H9 (cell line): ENCODE measurements at regions not wholly inside any gene's neighbourhood (a gene's known extent, or its start where the extent isn't known, plus 50 kb on each side); places are given as distances from the start of the nearest gene placed in this dataset.

Source experiments
- DNase-seq: peaks from one replicate; pipeline ENCODE4 v3.0.0-alpha.2; 2017
- H2AFZ ChIP-seq: one replicate; pipeline ENCODE4 v1.6.1; 2013; ENCODE audit warnings: mild to moderate bottlenecking, low read length, control low read depth, moderate library complexity
- H2AK5ac ChIP-seq: 2 replicates; pipeline ENCODE4 v1.6.1; 2013; ENCODE audit warnings: low read length, control low read depth, mixed read lengths; ENCODE audit not compliant: insufficient read length
- H2BK120ac ChIP-seq: one replicate; pipeline ENCODE4 v1.6.1; 2013; ENCODE audit warnings: low read depth, mild to moderate bottlenecking, low read length, control low read depth, inconsistent platforms; ENCODE audit not compliant: poor library complexity, severe bottlenecking
- H2BK12ac ChIP-seq: 2 replicates; pipeline ENCODE4 v1.6.1; 2013; ENCODE audit warnings: low read length, control low read depth, mixed read lengths, low read depth; ENCODE audit not compliant: insufficient read length
- H2BK15ac ChIP-seq: 2 replicates; pipeline ENCODE4 v1.6.1; 2013; ENCODE audit warnings: low read depth, low read length, control low read depth
- H2BK20ac ChIP-seq: one replicate; pipeline ENCODE4 v1.6.1; 2013; ENCODE audit warnings: low read depth, mild to moderate bottlenecking, low read length, control low read depth, inconsistent platforms; ENCODE audit not compliant: poor library complexity, severe bottlenecking
- H2BK5ac ChIP-seq: 2 replicates; pipeline ENCODE4 v1.6.1; 2013; ENCODE audit warnings: low read length, control low read depth, mixed read lengths; ENCODE audit not compliant: insufficient read length
- H3K14ac ChIP-seq: 2 replicates; pipeline ENCODE4 v1.6.1; 2013; ENCODE audit warnings: low read length, control low read depth; ENCODE audit not compliant: insufficient read depth
- H3K18ac ChIP-seq: 2 replicates; pipeline ENCODE4 v1.6.1; 2013; ENCODE audit warnings: low read depth, mild to moderate bottlenecking, mixed read lengths, low read length, control low read depth; ENCODE audit not compliant: insufficient read length
- H3K23ac ChIP-seq: 2 replicates; pipeline ENCODE4 v1.6.1; 2013; ENCODE audit warnings: low read length, control low read depth, mixed read lengths, low read depth; ENCODE audit not compliant: insufficient read length
- H3K23me2 ChIP-seq: 2 replicates; pipeline ENCODE4 v1.6.1; 2013; ENCODE audit warnings: low read depth, mild to moderate bottlenecking, mixed read lengths, low read length, control low read depth; ENCODE audit not compliant: insufficient read length, poor library complexity, severe bottlenecking
- H3K27ac ChIP-seq: 2 replicates; pipeline ENCODE4 v1.5.1; 2013; ENCODE audit warnings: low read length, control low read depth, mixed read lengths, low read depth; ENCODE audit not compliant: insufficient read length
- H3K27me3 ChIP-seq: 2 replicates; pipeline ENCODE4 v1.6.1; 2013; ENCODE audit warnings: low read length, control low read depth, inconsistent platforms; ENCODE audit not compliant: insufficient read depth
- H3K4ac ChIP-seq: 2 replicates; pipeline ENCODE4 v1.6.1; 2013; ENCODE audit warnings: low read depth, mild to moderate bottlenecking, control low read depth, inconsistent platforms, low read length, moderate library complexity
- H3K4me1 ChIP-seq: 2 replicates; pipeline ENCODE4 v1.6.1; 2013; ENCODE audit warnings: low read length, control low read depth, inconsistent platforms; ENCODE audit not compliant: insufficient read depth
- H3K4me2 ChIP-seq: 2 replicates; pipeline ENCODE4 v1.6.1; 2013; ENCODE audit warnings: low read length, control low read depth, mixed read lengths; ENCODE audit not compliant: insufficient read length, insufficient read depth
- H3K56ac ChIP-seq: 2 replicates; pipeline ENCODE4 v1.6.1; 2013; ENCODE audit warnings: low read depth, mild to moderate bottlenecking, mixed read lengths, low read length, control low read depth; ENCODE audit not compliant: insufficient read length
- H3K79me1 ChIP-seq: 2 replicates; pipeline ENCODE4 v1.6.1; 2013; ENCODE audit warnings: low read depth, mild to moderate bottlenecking, moderate library complexity, low read length, control low read depth, inconsistent platforms; ENCODE audit not compliant: insufficient read depth, poor library complexity, severe bottlenecking
- H3K79me2 ChIP-seq: 2 replicates; pipeline ENCODE4 v1.6.1; 2013; ENCODE audit warnings: low read length, control low read depth, inconsistent platforms; ENCODE audit not compliant: insufficient read depth
- H3K9ac ChIP-seq: 2 replicates; pipeline ENCODE4 v1.6.1; 2013; ENCODE audit warnings: low read length, control low read depth, mixed read lengths; ENCODE audit not compliant: insufficient read length; ENCODE audit errors: extremely low read depth
- H3K9me3 ChIP-seq: one replicate; pipeline ENCODE4 v1.6.1; 2013; ENCODE audit warnings: low read depth, low read length, inconsistent platforms; ENCODE audit not compliant: control insufficient read depth
- H3T11ph ChIP-seq: one replicate; pipeline ENCODE4 v1.6.1; 2013; ENCODE audit warnings: mild to moderate bottlenecking, low read length, control low read depth, inconsistent platforms
- H4K20me1 ChIP-seq: one replicate; pipeline ENCODE4 v1.6.1; 2013; ENCODE audit not compliant: control insufficient read depth, insufficient read length, insufficient read depth
- H4K5ac ChIP-seq: 2 replicates; pipeline ENCODE4 v1.6.1; 2013; ENCODE audit warnings: low read depth, mild to moderate bottlenecking, mixed read lengths, low read length, control low read depth; ENCODE audit not compliant: insufficient read length
- H4K8ac ChIP-seq: replicated peaks from 2 replicates; pipeline ENCODE4 v1.6.1; 2013; ENCODE audit warnings: low read length, control low read depth, mixed read lengths, low read depth; ENCODE audit not compliant: insufficient read length
- H4K91ac ChIP-seq: 2 replicates; pipeline ENCODE4 v1.6.1; 2013; ENCODE audit warnings: low read depth, mild to moderate bottlenecking, moderate library complexity, mixed read lengths, low read length, control low read depth; ENCODE audit not compliant: insufficient read length
- H3K27ac Mint-ChIP-seq, 3 experiments: 2 replicates in 2 of 3; 3 replicates in 1 of 3; pipeline ENCODE4 v1.8.0; 2020 to 2021; ENCODE audit warnings: mixed read lengths in 3 of 3, mild to moderate bottlenecking in 1 of 3, moderate library complexity in 1 of 3
- H3K27me3 Mint-ChIP-seq: 2 replicates; pipeline ENCODE4 v1.8.0; 2021; ENCODE audit warnings: low read depth, mild to moderate bottlenecking, moderate library complexity, mixed read lengths
- H3K36me3 Mint-ChIP-seq, 3 experiments: 2 replicates in 2 of 3; 3 replicates in 1 of 3; pipeline ENCODE4 v1.8.0; 2020 to 2021; ENCODE audit warnings: low read depth in 3 of 3, mixed read lengths in 3 of 3; ENCODE audit not compliant: insufficient read depth in 1 of 3
- H3K4me1 Mint-ChIP-seq, 2 experiments: 2 replicates each; pipeline ENCODE4 v1.8.0; 2020; ENCODE audit warnings: mixed read lengths in 2 of 2
- H3K4me3 Mint-ChIP-seq, 2 experiments: 2 replicates in 1 of 2; 3 replicates in 1 of 2; pipeline ENCODE4 v1.8.0; 2020 to 2021; ENCODE audit warnings: mild to moderate bottlenecking in 2 of 2, mixed read lengths in 2 of 2, moderate library complexity in 1 of 2
- H3K9me3 Mint-ChIP-seq, 2 experiments: 2 replicates in 1 of 2; 3 replicates in 1 of 2; pipeline ENCODE4 v1.8.0; 2020; ENCODE audit warnings: mild to moderate bottlenecking in 2 of 2, mixed read lengths in 2 of 2, moderate library complexity in 1 of 2
- WGBS: extraction: QIAGEN DNeasy Blood & Tissue Kit; methylation state at CpG from one replicate; pipeline ENCODE4 v1.1.7; 2013; ENCODE audit warnings: missing lambda C conversion rate, low lambda C conversion rate, mixed read lengths; ENCODE audit not compliant: insufficient read length; ENCODE audit errors: extremely low coverage; 5-methylcytosine and 5-hydroxymethylcytosine counted together
- TF ChIP-seq, protein P1 (sequence below): fragments of 200-600 bp; sonication (generic); conservative IDR thresholded peaks from 3 replicates; pipeline ENCODE4 v1.8.0; 2021; ENCODE audit warnings: antibody characterized with exemption, mild to moderate bottlenecking

DNA sequence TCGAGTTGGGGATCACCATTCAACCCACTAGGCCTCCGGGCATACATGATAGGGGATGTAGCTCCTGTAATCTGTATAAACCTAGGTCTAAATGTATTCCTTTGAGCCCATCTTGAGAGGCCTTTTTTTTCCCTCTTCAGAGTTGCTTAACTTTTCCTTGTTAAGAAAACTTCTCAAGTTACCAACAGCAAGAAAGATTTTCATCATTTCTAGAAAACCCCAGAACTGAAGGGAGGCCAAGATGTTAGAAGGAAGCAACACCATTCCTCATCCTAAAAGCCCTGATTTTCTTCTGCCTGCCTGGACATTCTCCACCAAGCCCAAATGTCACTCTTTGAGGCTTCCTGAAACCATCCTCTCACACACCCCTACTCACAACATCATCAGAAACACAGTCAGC is 79.4 kb downstream of the TMPRSS5 start:
- Histone ChIP-seq H3K79me2 (no peaks in the 10 kb centered on the region), H3K4me1 (peaks cover 15% of the 10 kb centered on the region; the same call in 1 of the 2 replicates)

More for the DNA sequence above, 79.4 kb downstream of the TMPRSS5 start:
- Mint-ChIP-seq H3K4me1 (peaks cover 30 to 41% of the 10 kb centered on the region in 2 experiments), H3K4me3 (no peak overlapping the region), H3K9me3 (no peaks in the 10 kb centered on the region; a peak in 2 of 5 replicates), H3K27ac (no peak overlapping the region), H3K36me3 (0 out of 7 replicates have a peak, but pooled peaks cover 0 to 3% (median 0%) of the 10 kb centered on the region in 3 experiments), H3K27me3 (peaks cover 71% of the 10 kb centered on the region)
- no peaks in the 10 kb centered on the region for H4K20me1 ChIP-seq
- H3K56ac ChIP-seq, result no peak overlapping the region
- H2AK5ac ChIP-seq, result no peak overlapping the region
- no peak overlapping the region for H2BK15ac ChIP-seq
- H3K9ac ChIP-seq, result no peak overlapping the region
- DNase-seq, result no peak
- H2BK5ac ChIP-seq, result no peak overlapping the region
- H2BK20ac ChIP-seq, result no peak overlapping the region
- no peaks in the 10 kb centered on the region for H3K23me2 ChIP-seq
- H3K9me3 ChIP-seq, result no peaks in the 10 kb centered on the region
- H3K79me1 ChIP-seq, result no peaks in the 10 kb centered on the region
- H4K91ac ChIP-seq, result no peak overlapping the region
- H2BK12ac ChIP-seq, result no peak overlapping the region
- H3K27me3 ChIP-seq, result no peaks in the 10 kb centered on the region; the same call in 1 of the 2 replicates
- TF ChIP-seq, protein P1, sequence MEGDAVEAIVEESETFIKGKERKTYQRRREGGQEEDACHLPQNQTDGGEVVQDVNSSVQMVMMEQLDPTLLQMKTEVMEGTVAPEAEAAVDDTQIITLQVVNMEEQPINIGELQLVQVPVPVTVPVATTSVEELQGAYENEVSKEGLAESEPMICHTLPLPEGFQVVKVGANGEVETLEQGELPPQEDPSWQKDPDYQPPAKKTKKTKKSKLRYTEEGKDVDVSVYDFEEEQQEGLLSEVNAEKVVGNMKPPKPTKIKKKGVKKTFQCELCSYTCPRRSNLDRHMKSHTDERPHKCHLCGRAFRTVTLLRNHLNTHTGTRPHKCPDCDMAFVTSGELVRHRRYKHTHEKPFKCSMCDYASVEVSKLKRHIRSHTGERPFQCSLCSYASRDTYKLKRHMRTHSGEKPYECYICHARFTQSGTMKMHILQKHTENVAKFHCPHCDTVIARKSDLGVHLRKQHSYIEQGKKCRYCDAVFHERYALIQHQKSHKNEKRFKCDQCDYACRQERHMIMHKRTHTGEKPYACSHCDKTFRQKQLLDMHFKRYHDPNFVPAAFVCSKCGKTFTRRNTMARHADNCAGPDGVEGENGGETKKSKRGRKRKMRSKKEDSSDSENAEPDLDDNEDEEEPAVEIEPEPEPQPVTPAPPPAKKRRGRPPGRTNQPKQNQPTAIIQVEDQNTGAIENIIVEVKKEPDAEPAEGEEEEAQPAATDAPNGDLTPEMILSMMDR, result no peak
- H4K5ac ChIP-seq, result no peak overlapping the region
- no peak overlapping the region for H2AFZ ChIP-seq
- no peak overlapping the region for H3T11ph ChIP-seq
- no peak overlapping the region for H3K18ac ChIP-seq
- no peak overlapping the region for H2BK120ac ChIP-seq
- no peak overlapping the region for H3K4me2 ChIP-seq
- H3K14ac ChIP-seq, result no peak overlapping the region
- no peak overlapping the region for H4K8ac ChIP-seq
- no CpG with 5 or more reads among the region's 2 CpGs for WGBS
- no peak overlapping the region for H3K27ac ChIP-seq
- H3K23ac ChIP-seq, result no peak overlapping the region
- H3K4ac ChIP-seq, result no peak overlapping the region
